Stimulated activated CD8-positive, alpha-beta memory T cell treated with anti-CD3 and anti-CD28 coated beads, Interleukin-4, amount 100 ng/mL, for 24 hours (primary cell): ENCODE measurements at regions not wholly inside any gene's neighbourhood (a gene's known extent, or its start where the extent isn't known, plus 50 kb on each side); places are given as distances from the start of the nearest gene placed in this dataset.

ENCODE experiments used
- DNase-seq: peaks from one replicate; pipeline ENCODE4 v3.0.0-alpha.2; 2020; ENCODE audit warnings: low read depth

- no peak for DNase-seq
Observed at GRCh38 chrX:45274576-45274975, 73.9 kb upstream of the DIPK2B start.

DNA sequence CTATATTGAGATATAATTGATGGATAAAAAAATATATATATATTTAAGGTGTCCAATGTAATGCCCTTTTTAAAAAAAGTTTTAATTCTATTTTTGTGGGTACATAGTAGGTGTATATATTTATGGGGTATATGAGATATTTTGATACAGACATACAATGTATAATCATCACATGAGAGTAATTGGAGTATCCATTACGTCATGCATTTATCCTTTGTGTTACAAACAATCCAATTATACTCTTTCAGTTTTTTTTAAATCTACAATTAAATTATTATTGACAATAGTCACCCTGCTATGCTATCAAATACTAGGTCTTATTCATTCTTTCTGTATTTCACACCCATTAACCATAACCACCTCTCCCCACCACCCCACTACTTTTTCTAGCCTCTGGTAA, 66.3 kb upstream of the DIPK2B start:
- no peak for DNase-seq

DNA sequence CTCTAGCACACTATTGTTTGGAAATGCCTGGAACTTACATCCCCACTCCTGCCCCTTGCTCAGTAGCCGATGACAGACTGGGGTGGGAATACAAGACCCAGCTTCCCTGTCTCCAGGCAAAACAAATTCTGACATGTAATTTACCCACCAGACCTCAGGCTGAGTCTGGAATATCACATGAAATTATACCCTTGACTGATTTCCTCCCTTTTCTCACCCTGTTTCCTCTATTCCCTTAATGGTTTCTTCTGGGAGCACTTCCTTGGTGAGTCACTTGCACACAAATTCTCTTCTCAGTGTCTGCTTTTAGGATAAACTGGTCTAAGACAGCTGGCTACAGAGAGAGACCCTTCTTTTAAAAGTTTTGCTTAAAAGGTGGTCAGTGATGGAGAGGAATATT, 65.8 kb upstream of the DIPK2B start:
- no peak for DNase-seq

- DNase-seq, result no peak
Observed at GRCh38 chrX:45264865-45265264, 64.2 kb upstream of the DIPK2B start.

GRCh38 chrX:45261471-45261870, 60.8 kb upstream of the DIPK2B start:
- no peak for DNase-seq

GRCh38 chrX:45261005-45261404, 60.3 kb upstream of the DIPK2B start:
- DNase-seq, result no peak

DNA sequence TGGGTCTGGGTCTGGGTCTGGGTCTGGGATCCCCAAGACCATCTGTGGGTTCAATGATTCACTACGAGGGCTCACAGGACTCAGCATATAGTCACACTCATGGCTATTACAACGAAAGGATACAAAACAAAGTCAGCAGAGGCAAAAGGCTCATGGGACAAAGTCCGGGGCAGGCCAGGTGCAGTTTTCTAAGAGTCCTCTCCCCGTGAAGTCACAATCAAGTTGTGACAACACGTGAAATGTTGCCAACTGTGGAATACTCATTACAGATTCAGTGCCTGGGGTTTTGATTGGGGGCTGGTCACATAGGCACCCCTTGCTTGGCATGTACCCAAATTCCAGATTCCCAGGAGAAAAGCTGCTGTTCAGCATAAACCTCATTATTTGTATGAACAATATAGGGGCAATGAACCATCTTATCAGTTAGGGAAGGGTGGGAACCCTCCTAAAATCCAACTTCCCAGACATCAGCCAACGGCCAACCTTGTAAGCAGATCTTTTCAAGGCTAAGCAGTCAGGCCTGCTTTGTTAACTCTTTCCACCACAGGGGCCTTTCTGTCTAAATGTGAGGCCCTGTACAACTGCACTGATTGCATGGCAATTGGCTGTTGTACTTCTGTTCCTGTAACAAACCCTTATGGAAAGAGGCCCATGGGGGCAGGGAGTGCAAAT, 58.2 kb upstream of the DIPK2B start:
- no peak for DNase-seq
